ENCODE measurements at regions not wholly inside any gene's neighbourhood (a gene's known extent, or its start where the extent isn't known, plus 50 kb on each side); places are given as distances from the start of the nearest gene placed in this dataset.

DNA sequence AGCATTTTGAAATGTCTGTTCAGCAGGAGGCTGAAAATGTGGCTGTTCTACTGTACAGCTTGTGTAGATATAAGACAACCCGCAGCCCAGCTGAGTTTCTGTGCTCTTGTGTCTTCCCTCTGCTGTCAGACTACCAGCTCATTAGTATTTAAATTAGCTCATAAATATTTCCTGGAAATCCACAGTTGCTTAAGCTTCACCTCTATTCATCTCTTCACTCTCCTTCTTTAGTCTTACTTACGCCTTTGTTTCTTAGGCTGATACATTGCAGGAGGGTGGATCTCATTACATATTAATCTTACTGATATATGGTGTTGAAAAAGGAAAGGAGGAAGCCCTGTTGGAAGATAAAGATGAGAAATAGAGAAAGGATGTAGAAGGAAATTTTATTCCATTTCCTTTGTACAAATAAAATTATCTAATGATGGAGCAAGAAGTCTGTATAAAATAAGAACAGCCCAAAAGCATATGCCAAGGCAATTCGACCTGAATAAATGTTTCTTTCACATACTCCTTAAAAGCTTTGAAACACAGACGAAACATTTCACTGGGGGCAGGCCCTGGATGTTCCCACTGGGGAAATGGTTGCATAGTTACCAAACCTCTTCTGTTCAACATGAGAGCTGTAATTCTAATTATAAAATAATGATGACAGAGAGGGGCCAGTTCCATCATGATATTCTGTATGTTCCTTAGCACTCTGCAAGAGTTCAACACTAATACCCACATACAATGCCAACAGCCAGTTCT lies 111.8 kb upstream of the APC start:
- DNase-seq, result no peak

DNA sequence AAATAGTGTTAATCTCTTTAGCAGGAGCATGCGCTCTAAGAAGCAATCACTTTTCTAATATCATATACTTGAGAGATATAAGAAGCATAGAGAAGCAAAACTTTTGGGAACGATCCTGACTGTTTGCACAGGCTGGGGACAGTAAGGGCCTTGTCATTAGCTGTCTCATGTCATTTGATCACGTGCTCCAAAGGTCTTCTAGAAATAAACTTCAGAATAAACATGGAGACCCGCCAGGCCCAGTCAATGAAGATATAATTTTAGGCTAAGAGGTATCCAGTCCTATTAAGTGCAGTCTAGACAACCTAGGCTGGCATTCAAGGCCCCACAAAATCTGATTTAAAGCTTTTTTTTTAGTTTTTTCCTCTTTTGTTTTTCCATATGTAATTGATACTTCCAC lies 111.0 kb upstream of the APC start:
- DNase-seq, result no peak

DNA sequence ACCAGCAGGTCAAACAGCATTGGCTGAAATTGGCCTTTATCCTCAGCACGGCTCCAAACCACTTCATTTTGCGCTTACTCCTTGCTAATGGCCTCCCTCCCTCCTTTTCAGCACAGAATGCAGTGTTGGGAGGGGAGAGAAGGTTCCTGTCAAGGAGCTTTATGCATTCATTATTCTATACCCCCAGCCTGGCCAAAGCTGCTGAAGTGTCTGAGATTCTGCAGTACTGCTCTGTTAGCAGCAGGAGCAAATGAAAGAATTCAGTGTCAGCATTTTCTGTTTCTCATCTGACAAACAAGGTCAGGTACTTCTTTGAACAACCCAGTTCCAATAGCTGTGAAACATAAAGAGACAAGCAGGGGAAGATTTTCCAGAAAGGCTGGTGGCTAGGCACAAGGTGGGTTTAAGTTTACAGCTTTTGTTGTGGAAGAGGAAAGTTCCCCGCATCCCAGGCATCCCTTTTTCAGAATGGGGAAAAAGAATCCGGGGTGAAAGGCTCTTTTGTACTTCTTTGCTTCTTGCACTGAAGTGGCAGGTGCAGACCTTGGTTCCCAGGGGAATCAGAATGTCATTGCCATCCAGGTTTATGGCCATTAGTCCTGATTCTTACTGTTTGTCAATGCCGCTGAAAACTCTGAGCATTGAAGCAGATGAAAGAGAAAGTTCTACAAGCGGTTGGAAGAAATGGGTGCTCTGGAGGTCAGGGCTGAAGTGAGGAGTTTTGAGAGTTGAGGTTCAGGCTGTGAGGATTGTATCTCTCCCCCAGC lies 109.3 kb upstream of the APC start:
- no peak for DNase-seq

DNA sequence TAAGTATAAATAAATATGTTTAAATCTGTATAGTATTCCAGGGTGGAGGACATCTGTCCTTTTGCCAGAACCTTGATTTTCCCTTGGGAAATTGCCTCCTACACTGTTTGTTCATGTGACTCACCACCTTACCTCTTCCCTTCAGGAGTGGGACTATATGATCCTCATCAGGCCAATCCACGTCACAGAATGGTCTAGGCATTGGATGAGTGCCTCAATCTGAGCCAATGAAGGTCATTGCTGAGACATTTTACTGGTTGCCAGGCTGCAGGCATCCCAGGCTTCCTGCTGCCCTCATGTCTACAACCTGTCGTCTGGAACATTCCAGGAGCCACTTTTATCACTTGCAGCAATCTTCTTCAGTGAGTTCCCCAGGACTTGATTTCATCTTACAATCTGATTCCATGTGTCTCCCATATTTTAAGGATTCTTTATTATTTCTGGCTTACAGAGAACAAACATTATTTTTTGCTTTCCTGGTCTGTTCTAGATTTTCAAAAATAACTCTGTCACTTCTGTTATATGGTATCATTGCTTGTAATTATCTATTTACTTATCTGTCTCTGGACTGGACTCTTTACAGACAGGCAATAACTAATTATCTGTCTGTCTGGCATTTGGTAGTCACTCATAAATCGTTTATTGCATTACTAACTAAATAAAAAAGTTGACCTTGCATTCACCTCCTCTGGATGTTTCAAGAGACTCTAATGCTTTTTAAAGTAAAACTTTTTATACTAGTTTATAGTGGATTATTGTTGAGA lies 107.3 kb upstream of the APC start:
- DNase-seq, result no peak

DNA sequence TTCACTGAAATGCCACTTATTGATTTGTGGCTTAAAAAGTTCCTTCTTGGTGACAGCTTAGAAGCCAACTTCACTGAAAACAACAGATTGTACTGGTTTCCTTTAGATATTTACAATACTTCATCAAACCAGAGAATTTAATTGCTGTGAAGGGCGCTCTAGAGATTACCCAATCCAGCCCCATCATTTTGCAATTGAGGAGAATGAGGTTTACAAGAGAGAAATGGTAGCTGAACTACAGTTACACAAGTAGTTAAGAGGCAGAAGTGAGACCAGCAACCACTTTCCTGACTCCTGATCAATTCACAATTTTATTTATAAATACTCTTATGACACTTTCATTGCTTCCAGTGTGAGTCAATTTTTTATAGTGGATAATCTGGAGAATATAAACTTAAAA lies 103.5 kb upstream of the APC start:
- DNase-seq, result no peak

DNA sequence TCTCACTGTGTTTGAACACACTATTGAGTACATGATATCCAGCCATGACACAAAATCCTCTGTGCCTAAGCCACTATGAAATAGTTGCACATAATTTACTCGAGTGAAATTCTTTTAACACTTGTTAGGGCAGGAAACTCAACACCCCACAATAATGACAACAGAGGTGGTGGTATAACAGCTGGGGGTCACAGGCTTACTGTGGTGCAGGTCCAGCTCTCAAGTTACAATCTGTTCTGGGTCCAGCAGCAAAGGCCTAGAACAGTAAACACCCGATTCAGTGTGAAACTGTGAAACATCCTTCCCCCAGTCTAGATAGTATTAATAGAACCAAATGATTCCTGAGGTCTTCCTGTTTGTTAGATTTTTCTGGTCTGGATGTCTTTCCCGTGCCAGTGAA lies 102.9 kb upstream of the APC start:
- no peak for DNase-seq

DNA sequence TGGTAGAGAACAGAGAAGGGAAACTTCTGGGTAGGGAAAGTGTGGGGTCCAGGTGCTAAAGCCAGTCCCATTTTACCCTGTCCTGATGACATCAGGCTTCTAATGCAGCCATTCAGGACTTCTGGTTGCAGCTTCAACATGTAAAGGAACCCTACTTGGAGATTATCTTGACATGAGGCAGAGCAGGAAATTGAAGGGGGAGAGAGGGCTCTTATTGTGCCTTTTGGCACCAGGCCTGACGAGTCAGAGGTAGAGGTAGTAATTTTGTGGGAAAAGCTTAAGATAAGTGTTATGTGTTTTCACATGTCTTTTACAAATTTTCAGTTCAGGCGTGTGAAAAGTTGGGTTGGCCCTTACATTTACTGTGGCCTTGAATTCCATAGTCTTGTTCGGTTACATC lies 102.4 kb upstream of the APC start:
- no peak for DNase-seq

DNA sequence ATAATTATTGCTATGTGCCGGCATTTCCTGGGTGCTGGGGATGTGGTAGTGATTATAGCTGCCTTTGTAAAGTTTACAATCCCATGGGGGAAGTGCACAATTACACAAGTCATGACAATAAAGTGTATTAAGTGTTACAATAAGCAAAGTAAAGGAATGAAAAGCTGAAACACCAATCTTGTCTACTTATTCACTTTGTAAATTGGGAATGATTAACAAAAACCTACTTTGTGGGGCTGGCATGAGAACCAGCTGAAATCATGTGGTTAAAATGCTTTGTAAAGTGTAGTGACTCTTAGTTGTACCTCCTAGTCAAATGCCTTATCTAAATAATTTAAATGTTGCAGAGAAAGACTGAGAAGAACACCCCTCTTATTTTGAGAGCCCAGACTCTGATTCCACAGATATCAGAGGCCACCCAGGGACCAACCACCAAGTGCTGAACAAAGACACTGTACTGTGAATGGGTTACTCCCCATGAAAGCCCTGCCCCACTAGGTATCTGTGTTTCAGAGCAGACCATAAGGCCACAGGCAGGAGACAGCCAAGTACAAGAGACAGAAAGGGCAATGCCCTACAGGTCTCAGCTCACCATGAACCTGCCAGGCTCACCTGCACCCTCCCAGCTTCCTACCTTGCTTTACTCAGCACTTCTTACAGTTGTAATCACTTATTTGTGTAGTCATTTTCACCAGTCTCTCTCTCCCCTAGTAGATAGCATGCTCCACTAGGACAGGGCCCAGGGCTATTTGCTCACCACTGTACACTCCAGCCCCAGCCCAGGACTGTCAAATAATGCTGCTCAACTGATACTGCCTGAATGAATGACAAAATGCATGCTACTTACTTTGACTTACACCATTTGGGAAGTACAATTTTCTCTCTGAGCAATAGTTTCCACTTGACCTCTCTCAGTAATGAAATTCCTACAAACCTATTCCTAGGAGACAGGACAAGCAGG lies 101.6 kb upstream of the APC start:
- no peak for DNase-seq

DNA sequence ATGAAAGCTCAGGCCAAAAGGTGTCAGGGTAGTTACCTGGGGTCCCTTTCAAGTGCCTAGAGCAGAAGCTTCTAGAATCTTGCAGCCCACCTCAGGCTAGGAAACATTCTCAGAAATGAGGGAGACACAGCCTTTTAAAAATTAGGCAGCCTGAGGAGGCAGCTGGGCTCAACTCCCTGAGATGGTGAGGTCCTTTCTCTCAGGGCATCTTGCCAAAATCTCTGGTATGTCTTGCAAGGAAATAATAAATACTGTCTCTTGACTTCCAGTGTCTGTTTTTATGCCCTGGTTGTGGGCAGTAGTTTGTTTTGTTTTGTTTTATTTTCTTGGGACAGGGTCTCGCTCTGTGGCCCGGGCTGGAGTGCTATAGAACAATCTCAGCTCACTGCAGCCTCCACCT lies 100.9 kb upstream of the APC start:
- no peak for DNase-seq

DNA sequence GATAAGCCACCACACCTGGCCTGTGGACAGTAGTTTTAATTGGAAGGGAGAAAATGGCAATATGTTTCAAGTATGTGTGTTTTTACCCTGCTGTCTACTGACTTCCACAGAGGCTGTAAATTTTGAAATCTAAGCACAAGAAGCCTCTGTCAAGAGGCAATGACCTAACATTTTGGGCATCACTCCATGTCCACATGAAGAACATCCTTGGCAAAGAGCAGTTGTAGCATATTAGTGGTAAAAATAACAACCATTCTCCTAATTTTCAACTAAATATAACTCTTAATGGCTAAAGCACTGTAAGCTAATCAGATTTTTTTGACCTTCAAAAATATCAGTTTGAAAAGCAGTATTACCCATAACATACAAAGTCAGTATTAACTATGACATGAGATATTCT lies 100.3 kb upstream of the APC start:
- DNase-seq, result no peak

DNA sequence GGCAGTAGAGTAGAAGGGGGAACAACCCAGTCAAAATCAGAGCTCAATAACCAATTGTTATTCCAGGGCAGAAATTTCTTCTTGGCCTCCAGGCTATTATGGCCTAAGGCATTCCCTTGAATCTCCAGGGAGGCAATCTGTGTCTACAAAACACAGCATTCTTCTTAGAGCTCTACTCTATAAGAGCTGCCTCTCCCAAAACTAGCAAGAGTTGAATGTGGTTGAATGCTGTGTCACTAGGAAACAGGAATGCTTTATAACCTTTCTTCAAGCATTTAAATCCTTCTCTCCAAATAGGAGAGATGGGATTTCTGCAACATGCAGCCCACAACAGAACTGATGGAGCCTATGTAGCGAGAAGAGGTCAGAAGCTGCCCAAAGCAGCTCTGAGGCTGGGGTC lies 97.1 kb upstream of the APC start:
- DNase-seq, result no peak

DNA sequence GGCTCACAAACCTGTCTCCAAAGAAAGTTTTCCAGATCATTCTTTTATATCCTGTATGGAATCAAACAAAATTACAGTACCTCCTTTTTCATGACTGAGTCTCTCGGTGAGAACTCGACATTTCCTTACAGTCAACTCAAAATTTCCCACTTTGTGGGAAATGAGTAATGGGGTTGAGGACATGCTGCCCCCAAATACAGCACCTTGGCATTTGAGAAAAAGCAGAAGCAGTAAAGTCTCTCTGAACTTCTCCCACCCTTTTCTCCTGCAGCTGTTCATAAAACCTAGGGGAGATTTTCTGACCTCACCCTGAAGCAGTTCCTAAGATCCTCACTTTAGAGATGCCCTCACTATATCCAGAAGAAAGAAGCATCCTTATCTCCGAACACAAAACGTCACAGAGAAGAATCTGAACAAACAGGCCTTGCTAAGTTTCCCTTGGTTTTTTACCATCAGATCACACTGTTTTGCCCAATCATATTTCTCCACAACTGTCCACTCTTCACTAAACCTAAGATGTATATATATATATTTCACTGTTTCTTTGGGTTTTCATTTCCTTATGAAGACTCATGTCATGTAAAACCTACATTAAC lies 96.1 kb upstream of the APC start:
- DNase-seq, result no peak

DNA sequence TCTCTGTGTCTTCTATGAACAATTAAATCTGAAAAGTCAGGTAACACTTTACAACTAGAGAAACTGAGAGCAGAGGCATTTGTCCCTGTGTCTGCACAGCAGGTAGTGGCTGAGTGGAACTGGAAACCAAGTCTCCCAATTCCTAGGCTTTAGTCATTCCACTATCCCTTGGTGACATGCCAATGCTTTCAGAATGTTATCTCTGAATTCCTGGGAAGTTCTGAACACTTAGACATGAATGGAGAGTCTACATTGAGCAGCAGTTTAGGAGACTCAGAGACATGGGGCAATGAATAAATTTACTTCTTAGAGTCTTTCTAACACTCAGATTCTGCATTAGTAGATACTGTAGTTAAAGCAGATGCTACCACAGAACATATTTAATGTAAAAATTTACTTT lies 94.8 kb upstream of the APC start:
- no peak for DNase-seq

DNA sequence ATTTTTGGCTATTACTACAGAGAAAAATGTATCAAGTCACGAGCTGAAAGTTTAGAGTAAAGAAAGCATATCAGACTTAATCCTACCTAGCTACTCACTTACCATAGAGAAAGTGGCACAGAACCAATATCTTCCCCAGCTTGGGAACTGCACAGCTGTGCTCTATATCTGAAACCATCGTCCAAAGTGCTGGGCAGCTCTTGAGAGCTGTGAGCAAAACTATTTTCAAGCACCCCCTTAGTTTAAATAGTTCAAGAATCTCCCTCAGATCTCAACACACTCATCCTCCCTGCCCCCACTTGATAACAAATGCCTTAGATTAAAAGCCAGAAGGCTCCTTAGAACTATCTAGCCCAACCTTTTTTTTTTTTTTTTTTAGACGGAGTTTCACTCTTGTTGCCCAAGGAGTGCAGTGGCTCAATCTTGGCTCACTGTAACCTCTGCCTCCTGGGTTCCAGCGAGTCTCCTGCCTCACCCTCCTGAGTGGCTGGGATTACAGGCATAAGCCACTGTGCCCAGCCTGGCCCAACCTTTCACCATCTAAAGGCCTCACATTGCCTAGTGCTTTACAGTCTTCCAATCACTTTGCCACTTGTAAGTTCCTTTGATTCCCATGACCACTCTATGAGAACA lies 94.2 kb upstream of the APC start:
- no peak for DNase-seq

DNA sequence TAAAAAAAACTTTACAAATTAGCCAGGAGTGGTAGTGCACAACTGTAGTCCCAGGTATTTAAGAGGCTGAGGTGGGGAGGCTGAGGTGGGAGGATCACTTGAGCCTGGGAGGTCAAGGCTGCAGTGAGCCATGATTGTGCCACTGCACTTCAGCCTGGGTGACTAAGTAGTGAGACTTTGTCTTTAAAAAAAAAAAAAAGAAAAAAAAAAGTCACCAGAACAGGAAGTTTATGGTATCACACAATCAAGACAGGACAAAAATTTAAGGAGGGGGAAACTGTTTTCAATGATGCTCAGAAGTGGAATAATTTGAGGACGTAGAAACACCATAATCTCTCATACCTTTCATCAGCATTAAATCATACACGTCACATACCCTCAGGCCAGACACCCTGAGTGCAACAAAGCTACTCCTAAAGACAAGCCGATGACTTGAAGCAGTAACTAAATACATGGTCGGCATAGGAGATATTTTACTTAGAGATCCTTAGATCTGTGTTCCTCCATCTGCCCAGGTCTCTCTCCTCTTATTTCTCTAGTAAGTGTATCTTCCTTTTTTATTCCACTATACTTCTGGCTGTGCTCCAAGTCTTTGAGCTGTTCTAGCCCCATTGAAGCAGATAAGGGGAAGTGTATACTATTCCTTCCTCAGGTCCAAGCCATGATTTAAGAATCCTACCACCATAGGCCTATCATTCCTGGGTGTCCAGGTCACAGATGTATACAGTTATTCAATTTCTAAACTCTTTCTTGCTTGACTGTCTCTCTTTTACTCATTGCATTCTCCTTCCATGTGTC lies 91.3 kb upstream of the APC start:
- DNase-seq, result no peak

DNA sequence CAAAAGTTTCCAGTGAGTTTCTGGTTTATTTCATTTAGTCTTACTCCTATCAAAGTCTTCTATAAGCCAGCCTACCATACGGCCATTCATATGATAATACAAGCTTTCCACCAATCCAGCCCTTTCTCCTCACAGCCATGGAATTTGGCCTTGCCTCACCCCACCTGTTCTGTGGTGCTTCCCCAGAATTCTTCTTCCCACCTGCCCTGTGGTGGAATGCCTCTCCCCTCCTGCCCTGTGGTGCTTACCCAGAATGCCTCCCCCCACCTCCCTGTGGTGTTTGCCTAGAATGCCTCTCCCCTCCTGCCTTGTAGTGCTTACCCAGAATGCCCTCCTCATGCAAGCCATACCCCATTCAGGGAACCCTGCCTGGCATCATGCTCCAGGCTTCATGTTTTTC lies 90.3 kb upstream of the APC start:
- DNase-seq, result no peak

DNA sequence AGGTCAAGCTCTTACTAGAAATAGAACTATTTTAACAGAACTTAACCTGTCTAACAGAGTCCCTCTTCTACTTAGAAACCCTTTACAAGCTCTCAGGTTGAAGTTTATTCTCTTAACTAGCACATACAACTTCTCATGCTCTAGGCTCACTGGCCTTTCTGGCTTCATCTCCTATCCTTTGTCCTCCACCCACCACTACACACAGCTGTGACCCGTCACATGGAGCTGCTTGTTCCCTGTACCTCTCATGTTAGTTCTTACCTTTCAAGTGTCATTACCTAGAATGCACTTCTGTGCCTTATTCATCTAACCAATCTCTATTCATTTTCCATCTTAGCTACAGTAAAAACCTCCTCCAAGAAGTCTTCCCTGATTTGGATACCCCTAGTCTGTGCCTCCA lies 89.4 kb upstream of the APC start:
- DNase-seq, result no peak

DNA sequence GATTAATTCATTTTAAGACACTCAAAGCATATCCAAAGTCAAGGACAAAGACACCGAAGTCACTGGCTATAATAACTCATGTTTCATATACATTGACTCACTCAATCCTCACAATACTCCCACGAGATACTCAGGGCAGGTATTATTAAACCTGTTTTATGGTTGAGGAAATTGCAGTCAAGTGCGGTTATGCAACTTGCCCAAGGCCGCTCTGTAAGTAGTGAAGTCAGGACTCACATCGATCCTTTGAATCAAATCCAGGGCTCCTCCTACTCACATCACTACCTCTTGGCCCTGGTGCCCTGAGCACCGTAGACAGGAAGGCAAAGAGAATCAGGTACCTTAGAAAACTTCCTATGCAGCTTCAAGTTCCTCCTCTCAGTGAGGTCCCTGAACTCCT lies 87.8 kb upstream of the APC start:
- no peak for DNase-seq

DNA sequence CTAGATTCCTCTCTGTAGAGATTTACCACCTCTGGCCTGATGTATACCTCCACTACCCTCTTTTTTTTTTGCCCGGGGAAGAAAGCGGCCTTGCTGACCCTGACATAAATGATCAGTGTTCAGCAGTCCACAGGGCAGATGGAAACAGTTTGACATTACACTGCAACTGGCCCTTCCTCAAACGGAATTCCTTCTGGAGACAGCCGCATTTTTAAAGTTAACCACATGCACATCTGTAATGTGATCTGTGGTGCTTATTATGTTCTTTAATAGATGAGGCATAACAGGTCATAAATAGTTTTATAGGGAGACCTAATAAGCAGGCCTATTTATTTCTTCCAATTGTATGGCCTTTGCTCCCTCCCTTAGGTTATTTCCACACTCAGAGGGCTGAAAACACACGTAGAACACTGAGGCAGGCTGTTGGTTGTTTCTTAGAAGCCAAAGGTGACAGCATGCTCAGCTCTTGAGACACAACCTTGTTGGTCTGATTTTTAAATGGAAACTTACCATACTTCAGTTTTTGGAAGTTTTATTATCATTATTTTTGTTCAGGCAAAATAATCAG lies 84.0 kb upstream of the APC start:
- no peak for DNase-seq

DNA sequence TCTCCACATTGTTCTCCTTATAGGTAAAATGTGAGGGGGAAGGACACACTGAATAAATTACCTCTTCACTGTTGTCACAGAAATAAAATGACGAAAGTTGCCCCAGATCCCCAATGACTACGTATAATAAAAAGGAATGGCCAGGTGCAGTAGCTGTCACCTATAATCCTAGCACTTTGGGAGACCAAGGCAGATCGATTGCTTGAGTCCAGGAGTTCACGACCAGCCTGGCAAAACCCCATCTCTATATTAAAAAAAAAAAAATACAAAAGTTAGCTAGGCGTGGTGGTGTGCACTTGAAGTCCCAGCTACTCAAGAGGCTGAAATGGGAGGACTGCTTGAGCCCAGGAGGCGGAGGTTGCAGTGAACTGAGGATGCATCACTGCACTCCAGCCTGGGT lies 82.2 kb upstream of the APC start:
- DNase-seq, result no peak

Measured in right lung (tissue), 2 donors.